Activated CD8-positive, alpha-beta memory T cell treated with anti-CD3 and anti-CD28 coated beads, Interleukin-2, amount 10 ng/mL, durations not matched to agents 7 days and 5 days (primary cell): ENCODE measurements at regions not wholly inside any gene's neighbourhood (a gene's known extent, or its start where the extent isn't known, plus 50 kb on each side); places are given as distances from the start of the nearest gene placed in this dataset.

Experiments used
- ATAC-seq: fragments of 150-1000 bp; cut with Tn5 transposase; one replicate; pipeline ENCODE4 v1.10.0; 2021; ENCODE audit warnings: moderate library complexity
- CTCF ChIA-PET: fragments of 350-600 bp; sonication (Branson Sonifier 250); formaldehyde crosslinking; loops from one replicate; lab custom pipeline; 2021; ENCODE audit warnings: antibody characterized with exemption; lab: Charles Lee
- DNase-seq: peaks from one replicate; pipeline ENCODE4 v3.0.0-alpha.2; 2020
- H3K27ac Mint-ChIP-seq: one replicate; pipeline ENCODE4 v1.8.0; 2021; ENCODE audit warnings: mild to moderate bottlenecking, mixed read lengths
- H3K27me3 Mint-ChIP-seq: one replicate; pipeline ENCODE4 v1.8.0; 2021; ENCODE audit warnings: mixed read lengths
- H3K36me3 Mint-ChIP-seq: one replicate; pipeline ENCODE4 v1.8.0; 2021; ENCODE audit warnings: mild to moderate bottlenecking, mixed read lengths
- H3K4me1 Mint-ChIP-seq: one replicate; pipeline ENCODE4 v1.8.0; 2021; ENCODE audit warnings: mixed read lengths
- H3K4me3 Mint-ChIP-seq: one replicate; pipeline ENCODE4 v1.8.0; 2021; ENCODE audit warnings: mild to moderate bottlenecking, moderate library complexity, mixed read lengths
- H3K9me3 Mint-ChIP-seq: one replicate; pipeline ENCODE4 v1.8.0; 2022; ENCODE audit warnings: low read depth, mixed read lengths

GRCh38 chr10:10925667-10926066 lies 92.0 kb upstream of the CELF2 start:
- no peak overlapping the region for H3K4me3 Mint-ChIP-seq
- no peak overlapping the region for H3K27ac Mint-ChIP-seq
- DNase-seq (no peak), ATAC-seq (no peak)
- no peaks in the 10 kb centered on the region for H3K27me3 Mint-ChIP-seq
- no peaks in the 10 kb centered on the region for H3K4me1 Mint-ChIP-seq
- CTCF ChIA-PET: no interaction called here
- H3K9me3 Mint-ChIP-seq: no peaks in the 10 kb centered on the region
- H3K36me3 Mint-ChIP-seq: no peaks in the 10 kb centered on the region

DNA sequence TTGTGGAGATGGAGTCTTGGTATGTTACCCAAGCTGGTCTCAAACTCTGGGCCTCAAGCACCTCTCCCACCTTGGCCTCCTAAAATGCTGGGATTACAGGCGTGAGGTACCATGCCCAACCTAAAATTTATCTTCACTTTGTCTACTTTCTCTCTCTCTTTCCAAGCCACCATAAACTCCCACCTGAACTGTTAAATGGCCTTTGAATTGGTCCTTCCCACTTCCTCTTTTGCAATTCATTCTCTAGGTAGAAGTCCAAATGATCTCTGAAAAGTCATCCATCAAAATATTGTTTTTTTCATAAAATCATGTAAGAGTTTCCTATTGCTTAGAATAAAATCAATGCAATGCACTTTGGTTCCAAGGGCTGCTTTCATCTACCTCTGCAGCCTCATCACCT lies 90.1 kb upstream of the CELF2 start:
- no peak overlapping the region for H3K27ac Mint-ChIP-seq
- ATAC-seq (no peak), DNase-seq (no peak)
- H3K27me3 Mint-ChIP-seq: peaks cover 2% of the 10 kb centered on the region
- no peak overlapping the region for H3K4me3 Mint-ChIP-seq
- CTCF ChIA-PET: no interaction called here
- no peaks in the 10 kb centered on the region for H3K9me3 Mint-ChIP-seq
- no peaks in the 10 kb centered on the region for H3K4me1 Mint-ChIP-seq
- H3K36me3 Mint-ChIP-seq: no peaks in the 10 kb centered on the region

GRCh38 chr10:10930979-10931743 lies 86.5 kb upstream of the CELF2 start:
- Mint-ChIP-seq H3K36me3 (no peaks in the 10 kb centered on the region), H3K4me3 (no peak overlapping the region), H3K27ac (no peak overlapping the region), H3K4me1 (no peaks in the 10 kb centered on the region), H3K27me3 (peaks cover 9% of the 10 kb centered on the region), H3K9me3 (no peaks in the 10 kb centered on the region)
- ATAC-seq (no peak), DNase-seq (no peak)
- CTCF ChIA-PET: no interaction called here

- H3K4me3 Mint-ChIP-seq: no peak overlapping the region
- H3K9me3 Mint-ChIP-seq: no peaks in the 10 kb centered on the region
- DNase-seq: no peak
- CTCF ChIA-PET: no interaction called here
- H3K27me3 Mint-ChIP-seq: peaks cover 9% of the 10 kb centered on the region
- no peaks in the 10 kb centered on the region for H3K4me1 Mint-ChIP-seq
- no peak for ATAC-seq
- no peak overlapping the region for H3K27ac Mint-ChIP-seq
- H3K36me3 Mint-ChIP-seq: no peaks in the 10 kb centered on the region
Observed at GRCh38 chr10:10935032-10935431, 82.6 kb upstream of the CELF2 start.

DNA sequence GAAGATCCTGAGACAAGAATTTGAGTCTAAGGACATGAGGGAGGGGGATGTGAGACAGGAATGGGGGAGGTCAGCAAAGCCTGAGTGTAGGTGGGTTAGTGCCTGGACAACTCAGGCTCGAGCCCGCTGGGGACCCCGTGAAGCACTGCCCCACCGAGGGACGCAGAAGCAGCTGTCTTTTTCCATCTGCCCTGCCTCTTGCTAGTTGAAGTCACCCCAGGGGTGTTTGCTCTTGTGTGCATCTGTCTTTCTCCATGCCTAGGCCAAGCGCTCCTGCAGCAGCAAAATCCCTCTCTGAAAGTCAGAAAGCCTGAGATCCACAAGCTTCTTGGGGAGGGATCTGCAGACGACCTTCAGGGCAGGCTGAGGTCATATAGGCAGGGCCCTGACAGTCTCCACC lies 79.0 kb upstream of the CELF2 start:
- no peak overlapping the region for H3K27ac Mint-ChIP-seq
- no peaks in the 10 kb centered on the region for H3K36me3 Mint-ChIP-seq
- H3K9me3 Mint-ChIP-seq: no peaks in the 10 kb centered on the region
- no peaks in the 10 kb centered on the region for H3K4me1 Mint-ChIP-seq
- no peak for DNase-seq
- CTCF ChIA-PET: no interaction called here
- H3K27me3 Mint-ChIP-seq: peaks cover 13% of the 10 kb centered on the region
- no peak for ATAC-seq
- H3K4me3 Mint-ChIP-seq: no peak overlapping the region

DNA sequence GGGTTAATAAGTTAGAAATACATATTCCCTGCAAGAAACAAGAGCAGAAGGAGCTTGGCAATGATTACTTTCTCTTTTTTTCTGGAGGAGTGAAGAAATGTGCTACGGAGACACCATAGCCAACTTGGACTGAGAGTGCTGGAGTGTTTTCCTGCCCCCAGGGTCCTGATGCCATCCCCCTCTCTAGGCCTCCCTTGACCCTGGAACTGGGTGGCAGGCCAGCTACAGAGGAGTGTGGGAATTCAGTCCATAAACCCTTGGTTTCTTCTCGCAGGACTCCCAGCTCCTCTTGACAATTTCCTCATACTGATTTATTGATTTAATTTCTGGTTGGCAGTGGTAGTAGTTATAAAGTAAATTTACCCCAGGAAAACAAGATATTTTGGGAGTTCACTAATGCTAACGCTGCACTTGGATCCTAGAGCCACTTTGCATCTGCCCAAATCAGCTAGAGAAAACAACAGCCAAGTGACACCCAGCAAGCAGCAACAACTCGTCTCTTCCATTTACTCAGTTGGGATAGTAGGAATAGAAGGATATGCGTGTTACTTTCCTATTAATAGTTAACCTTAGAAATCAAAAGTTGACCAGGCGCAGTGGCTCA lies 76.4 kb upstream of the CELF2 start:
- ATAC-seq (no peak), DNase-seq (no peak)
- H3K9me3 Mint-ChIP-seq: no peaks in the 10 kb centered on the region
- H3K36me3 Mint-ChIP-seq: no peaks in the 10 kb centered on the region
- H3K4me3 Mint-ChIP-seq: no peak overlapping the region
- CTCF ChIA-PET: no interaction called here
- no peak overlapping the region for H3K27ac Mint-ChIP-seq
- H3K27me3 Mint-ChIP-seq: peaks cover 17% of the 10 kb centered on the region
- H3K4me1 Mint-ChIP-seq: no peaks in the 10 kb centered on the region

DNA sequence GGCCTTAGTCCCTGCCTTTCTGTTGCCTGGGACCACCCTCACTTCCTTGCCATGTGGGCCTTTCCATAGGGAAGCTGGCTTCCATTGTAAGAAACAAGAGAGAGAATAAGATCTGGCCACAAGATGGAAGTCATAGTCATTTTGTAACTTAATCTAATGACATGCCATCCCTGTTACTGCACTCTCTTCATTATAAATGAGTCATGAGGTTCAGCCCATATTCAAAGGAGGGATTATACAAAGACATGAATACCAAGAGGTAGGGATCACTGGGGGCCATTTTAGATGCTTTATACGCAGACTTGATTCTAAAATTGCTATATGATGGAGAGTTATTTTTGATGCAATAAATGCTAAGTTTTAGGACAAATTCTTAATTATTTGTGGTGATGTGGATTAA lies 75.2 kb upstream of the CELF2 start:
- no peaks in the 10 kb centered on the region for H3K4me1 Mint-ChIP-seq
- CTCF ChIA-PET: no interaction called here
- peaks cover 21% of the 10 kb centered on the region for H3K27me3 Mint-ChIP-seq
- no peaks in the 10 kb centered on the region for H3K9me3 Mint-ChIP-seq
- ATAC-seq: no peak
- H3K36me3 Mint-ChIP-seq: no peaks in the 10 kb centered on the region
- no peak overlapping the region for H3K27ac Mint-ChIP-seq
- H3K4me3 Mint-ChIP-seq: no peak overlapping the region
- DNase-seq: no peak

GRCh38 chr10:10946081-10946480 lies 71.6 kb upstream of the CELF2 start:
- ATAC-seq: no peak
- no peaks in the 10 kb centered on the region for H3K9me3 Mint-ChIP-seq
- peaks cover 23% of the 10 kb centered on the region for H3K27me3 Mint-ChIP-seq
- no peaks in the 10 kb centered on the region for H3K36me3 Mint-ChIP-seq
- DNase-seq: no peak
- no peaks in the 10 kb centered on the region for H3K4me1 Mint-ChIP-seq
- no peak overlapping the region for H3K4me3 Mint-ChIP-seq
- CTCF ChIA-PET: no interaction called here
- no peak overlapping the region for H3K27ac Mint-ChIP-seq

- DNase-seq: no peak
- H3K4me3 Mint-ChIP-seq: no peak overlapping the region
- H3K9me3 Mint-ChIP-seq: no peaks in the 10 kb centered on the region
- H3K27me3 Mint-ChIP-seq: peaks cover 23% of the 10 kb centered on the region
- H3K36me3 Mint-ChIP-seq: no peaks in the 10 kb centered on the region
- H3K4me1 Mint-ChIP-seq: no peaks in the 10 kb centered on the region
- no peak for ATAC-seq
- CTCF ChIA-PET: no interaction called here
- H3K27ac Mint-ChIP-seq: no peak overlapping the region
Observed at GRCh38 chr10:10946801-10947200, 70.9 kb upstream of the CELF2 start.

DNA sequence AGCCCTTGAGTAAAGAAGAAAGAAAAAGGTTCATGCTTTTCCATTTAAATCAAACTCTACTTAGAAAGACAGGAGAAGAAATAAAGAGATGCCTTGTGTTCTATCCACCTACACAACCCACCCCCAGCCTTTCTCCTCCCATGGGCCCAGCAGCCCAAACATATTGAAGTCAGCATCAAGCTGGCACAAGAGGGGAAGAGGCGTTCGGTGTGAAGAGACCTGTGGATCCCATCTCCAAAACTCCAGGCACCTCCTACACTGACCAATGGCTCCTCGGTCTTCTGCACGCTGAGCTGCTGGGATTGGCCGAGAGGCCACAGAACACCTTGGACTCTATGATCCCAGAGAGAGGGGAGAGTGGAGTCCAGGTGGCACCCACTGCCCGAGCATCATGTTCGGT lies 66.0 kb upstream of the CELF2 start:
- Mint-ChIP-seq H3K27ac (no peak overlapping the region), H3K4me3 (no peak overlapping the region), H3K9me3 (no peaks in the 10 kb centered on the region), H3K27me3 (peaks cover 16% of the 10 kb centered on the region), H3K4me1 (no peaks in the 10 kb centered on the region), H3K36me3 (no peaks in the 10 kb centered on the region)
- no peak for ATAC-seq
- no peak for DNase-seq
- CTCF ChIA-PET: no interaction called here

GRCh38 chr10:10952800-10953199 lies 64.9 kb upstream of the CELF2 start:
- no peak overlapping the region for H3K27ac Mint-ChIP-seq

DNA sequence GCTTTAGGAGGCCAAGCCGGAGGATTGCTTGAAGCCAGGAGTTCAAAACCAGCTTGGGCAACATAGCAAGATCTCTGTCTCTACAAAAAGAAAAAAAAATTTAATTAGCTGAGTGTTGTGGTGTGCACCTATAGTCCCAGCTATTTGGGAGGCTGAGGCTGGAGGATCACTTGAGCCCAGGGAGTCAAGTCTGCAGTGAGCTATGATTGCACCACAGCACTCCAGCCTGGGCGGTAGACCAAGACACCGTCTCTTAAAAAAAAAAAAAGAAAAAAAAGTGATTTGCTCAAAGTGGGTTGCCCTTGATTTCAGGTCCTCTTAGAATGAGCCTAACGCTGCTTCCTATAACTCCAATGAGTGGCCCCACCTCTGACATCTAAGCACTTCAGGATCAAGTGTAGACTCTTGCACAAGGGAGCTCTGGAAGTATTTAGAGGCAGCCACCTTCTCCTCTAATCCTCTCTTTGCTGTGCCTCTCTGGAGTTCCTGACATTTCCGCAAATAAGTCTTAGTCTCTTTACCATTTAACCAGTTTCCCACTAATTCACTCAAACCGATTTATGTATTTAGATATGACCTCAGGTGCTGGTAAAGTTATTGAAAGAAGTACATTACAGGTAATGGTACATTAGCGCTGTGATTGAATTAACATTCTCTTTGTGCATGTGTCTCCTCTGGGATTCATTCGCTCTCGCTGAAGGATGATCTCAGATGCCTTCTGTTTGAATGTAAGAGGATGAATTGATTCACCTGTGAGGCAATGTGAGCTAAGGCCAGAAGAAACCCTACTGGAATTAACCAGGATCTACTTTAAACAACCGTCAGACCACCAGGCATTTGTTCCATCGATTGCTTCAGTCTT lies 60.8 kb upstream of the CELF2 start:
- Mint-ChIP-seq H3K4me3 (no peak overlapping the region), H3K27ac (no peak overlapping the region), H3K4me1 (no peaks in the 10 kb centered on the region), H3K9me3 (no peaks in the 10 kb centered on the region), H3K27me3 (peaks cover 19% of the 10 kb centered on the region), H3K36me3 (no peaks in the 10 kb centered on the region)
- ATAC-seq (no peak), DNase-seq (no peak)
- CTCF ChIA-PET: no interaction called here

More at GRCh38 chr10:10952800-10953199, 64.9 kb upstream of the CELF2 start:
- CTCF ChIA-PET: no interaction called here
- H3K9me3 Mint-ChIP-seq: no peaks in the 10 kb centered on the region
- ATAC-seq (no peak), DNase-seq (no peak)
- H3K4me1 Mint-ChIP-seq: no peaks in the 10 kb centered on the region
- H3K36me3 Mint-ChIP-seq: no peaks in the 10 kb centered on the region
- no peak overlapping the region for H3K4me3 Mint-ChIP-seq
- peaks cover 14% of the 10 kb centered on the region for H3K27me3 Mint-ChIP-seq

- Mint-ChIP-seq H3K27ac (no peak overlapping the region), H3K4me3 (no peak overlapping the region), H3K27me3 (peaks cover 19% of the 10 kb centered on the region), H3K9me3 (no peaks in the 10 kb centered on the region), H3K36me3 (no peaks in the 10 kb centered on the region), H3K4me1 (no peaks in the 10 kb centered on the region)
- no peak for ATAC-seq
- no peak for DNase-seq
- CTCF ChIA-PET: no interaction called here
Observed at GRCh38 chr10:10958041-10958440, 59.6 kb upstream of the CELF2 start.

DNA sequence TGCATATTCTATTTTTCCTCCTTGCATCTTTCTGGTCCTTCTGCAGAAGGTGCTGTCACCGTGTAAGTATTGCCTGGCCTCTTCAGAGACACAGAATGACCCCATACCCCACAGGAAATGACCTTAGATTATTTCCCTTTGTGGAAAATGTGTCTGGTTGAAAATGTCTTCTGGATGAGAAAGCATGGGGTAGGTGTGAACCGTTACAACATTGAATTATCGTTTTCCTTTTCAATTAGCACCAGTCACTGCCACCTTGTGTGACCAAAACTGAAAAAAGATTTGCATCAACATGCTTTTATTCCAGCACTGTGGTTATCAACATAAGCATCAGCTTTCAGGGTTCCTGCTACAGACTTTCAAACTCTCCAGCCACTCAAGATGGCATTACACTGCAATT lies 58.0 kb upstream of the CELF2 start:
- Mint-ChIP-seq H3K9me3 (no peaks in the 10 kb centered on the region), H3K4me3 (no peak overlapping the region), H3K27ac (no peak overlapping the region), H3K36me3 (no peaks in the 10 kb centered on the region), H3K27me3 (peaks cover 17% of the 10 kb centered on the region), H3K4me1 (no peaks in the 10 kb centered on the region)
- no peak for ATAC-seq
- DNase-seq: no peak
- CTCF ChIA-PET: no interaction called here
